ENCODE measurements at regions not wholly inside any gene's neighbourhood (a gene's known extent, or its start where the extent isn't known, plus 50 kb on each side); places are given as distances from the start of the nearest gene placed in this dataset.

DNA sequence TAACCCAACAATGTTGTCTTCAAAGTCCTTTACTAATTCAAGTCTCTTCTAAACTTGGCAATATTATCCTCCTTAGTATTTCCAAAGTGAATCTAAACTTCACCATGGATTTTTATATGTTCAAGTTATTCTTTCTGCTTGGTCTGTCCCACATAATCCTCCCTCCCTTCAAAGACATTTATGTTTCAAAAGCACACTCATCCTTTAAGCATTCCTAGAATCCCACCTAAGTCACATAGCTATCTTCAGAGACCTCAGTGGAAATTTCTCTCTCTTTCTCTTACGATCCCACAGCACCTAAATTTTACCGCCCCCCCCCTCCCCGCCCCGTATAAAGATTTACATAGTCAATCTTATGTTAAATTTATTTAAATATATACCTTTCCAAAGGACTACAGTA is 314.9 kb upstream of the GRIA3 start:
- TF ChIP-seq, protein P1, sequence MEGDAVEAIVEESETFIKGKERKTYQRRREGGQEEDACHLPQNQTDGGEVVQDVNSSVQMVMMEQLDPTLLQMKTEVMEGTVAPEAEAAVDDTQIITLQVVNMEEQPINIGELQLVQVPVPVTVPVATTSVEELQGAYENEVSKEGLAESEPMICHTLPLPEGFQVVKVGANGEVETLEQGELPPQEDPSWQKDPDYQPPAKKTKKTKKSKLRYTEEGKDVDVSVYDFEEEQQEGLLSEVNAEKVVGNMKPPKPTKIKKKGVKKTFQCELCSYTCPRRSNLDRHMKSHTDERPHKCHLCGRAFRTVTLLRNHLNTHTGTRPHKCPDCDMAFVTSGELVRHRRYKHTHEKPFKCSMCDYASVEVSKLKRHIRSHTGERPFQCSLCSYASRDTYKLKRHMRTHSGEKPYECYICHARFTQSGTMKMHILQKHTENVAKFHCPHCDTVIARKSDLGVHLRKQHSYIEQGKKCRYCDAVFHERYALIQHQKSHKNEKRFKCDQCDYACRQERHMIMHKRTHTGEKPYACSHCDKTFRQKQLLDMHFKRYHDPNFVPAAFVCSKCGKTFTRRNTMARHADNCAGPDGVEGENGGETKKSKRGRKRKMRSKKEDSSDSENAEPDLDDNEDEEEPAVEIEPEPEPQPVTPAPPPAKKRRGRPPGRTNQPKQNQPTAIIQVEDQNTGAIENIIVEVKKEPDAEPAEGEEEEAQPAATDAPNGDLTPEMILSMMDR (optimal IDR thresholded peaks at IDR 0.05 in 1 of 3, IDR thresholded peaks at IDR 0.05 in 1 of 3, conservative IDR thresholded peaks at IDR 0.05 in 1 of 3; ENCODE audit: extremely low read depth in 1 of 3, insufficient read depth in 2 of 3, low read length in 3 of 3), result no peak
- no peak for TF ChIP-seq EZH2 (IDR thresholded peaks at IDR 0.05; ENCODE audit: low read length)

Measured in keratinocyte (primary cell).